GM21529 (cell line): ENCODE measurements at regions not wholly inside any gene's neighbourhood (a gene's known extent, or its start where the extent isn't known, plus 50 kb on each side); places are given as distances from the start of the nearest gene placed in this dataset.
"Not testable (repeated sequence)": the region's sequence is repeated elsewhere in the genome, so short reads cannot be mapped to it uniquely, and the experiment has no call there.

Experiments
- ATAC-seq: cut with Tn5 transposase; IDR thresholded peaks from one replicate; pipeline ENCODE4 v1.9.1; 2021; ENCODE audit not compliant: unreplicated experiment

GRCh38 chr3:132084982-132085381 lies 50.2 kb upstream of the CPNE4 start:
- no peak for ATAC-seq

- no peak for ATAC-seq
These were observed 52.5 kb upstream of the CPNE4 start for GRCh38 chr3:132087356-132087755.

GRCh38 chr3:132088291-132088690 lies 53.5 kb upstream of the CPNE4 start:
- ATAC-seq, result no peak

DNA sequence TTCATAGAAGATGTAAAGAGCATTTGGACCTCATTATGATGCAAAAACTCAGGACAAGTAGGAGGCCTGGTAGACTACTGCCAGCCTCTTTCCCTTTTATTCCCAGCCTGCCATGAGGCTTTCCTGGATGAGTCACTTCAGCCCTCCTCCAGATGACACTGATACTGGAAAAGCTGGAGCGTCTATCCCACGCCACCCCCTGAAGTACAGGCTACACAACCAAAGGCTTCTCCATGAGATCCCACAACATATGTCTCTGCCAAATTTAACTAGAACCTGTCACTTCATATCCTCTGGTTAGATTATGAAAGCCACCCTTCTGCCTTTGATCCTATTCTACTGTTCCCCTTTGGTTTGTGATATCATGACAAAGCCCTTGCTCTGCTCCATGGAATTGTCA lies 56.1 kb upstream of the CPNE4 start:
- ATAC-seq, result no peak

GRCh38 chr3:132116601-132117000 lies 81.8 kb upstream of the CPNE4 start:
- ATAC-seq, result no peak

DNA sequence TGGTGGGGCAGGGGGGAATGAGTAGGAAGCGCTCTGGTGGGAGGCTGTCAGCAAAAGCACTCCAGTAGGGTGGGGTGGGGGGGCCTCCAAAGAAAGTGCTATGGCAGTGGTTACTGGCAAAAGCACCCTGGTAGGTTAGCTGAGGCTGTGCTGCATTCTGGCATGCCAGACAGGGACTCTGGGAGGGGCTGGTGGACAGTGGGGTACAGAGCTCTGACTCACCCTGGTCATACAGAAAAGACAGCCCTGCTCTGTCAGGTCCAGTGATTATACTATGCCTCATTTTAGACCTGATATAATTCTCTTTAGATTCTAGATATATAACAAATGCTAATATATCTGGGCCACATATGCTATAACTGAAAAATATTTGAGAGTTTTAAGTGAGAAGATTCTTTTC lies 82.8 kb upstream of the CPNE4 start:
- ATAC-seq, result no peak

- ATAC-seq, result no peak
These were observed 84.7 kb upstream of the CPNE4 start for GRCh38 chr3:132119531-132119930.

DNA sequence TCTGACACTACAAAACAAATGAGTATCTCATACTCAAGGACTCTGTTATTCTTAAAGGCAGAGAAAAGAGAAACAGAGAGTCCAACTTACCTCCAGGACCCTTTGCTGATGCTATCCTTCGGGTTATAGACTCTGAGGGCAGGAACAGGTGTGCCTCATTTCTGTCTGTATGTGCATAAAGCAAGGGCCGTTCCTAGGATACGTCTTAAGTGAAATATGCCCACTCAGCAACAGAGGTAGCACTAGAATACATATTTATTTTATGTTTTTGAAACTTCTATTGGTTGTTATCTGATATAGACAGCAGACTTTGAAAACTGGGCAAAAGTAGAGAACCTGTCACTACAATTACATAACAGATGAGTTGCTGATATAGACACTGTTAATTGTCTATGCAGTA lies 89.3 kb upstream of the CPNE4 start:
- ATAC-seq, result no peak

DNA sequence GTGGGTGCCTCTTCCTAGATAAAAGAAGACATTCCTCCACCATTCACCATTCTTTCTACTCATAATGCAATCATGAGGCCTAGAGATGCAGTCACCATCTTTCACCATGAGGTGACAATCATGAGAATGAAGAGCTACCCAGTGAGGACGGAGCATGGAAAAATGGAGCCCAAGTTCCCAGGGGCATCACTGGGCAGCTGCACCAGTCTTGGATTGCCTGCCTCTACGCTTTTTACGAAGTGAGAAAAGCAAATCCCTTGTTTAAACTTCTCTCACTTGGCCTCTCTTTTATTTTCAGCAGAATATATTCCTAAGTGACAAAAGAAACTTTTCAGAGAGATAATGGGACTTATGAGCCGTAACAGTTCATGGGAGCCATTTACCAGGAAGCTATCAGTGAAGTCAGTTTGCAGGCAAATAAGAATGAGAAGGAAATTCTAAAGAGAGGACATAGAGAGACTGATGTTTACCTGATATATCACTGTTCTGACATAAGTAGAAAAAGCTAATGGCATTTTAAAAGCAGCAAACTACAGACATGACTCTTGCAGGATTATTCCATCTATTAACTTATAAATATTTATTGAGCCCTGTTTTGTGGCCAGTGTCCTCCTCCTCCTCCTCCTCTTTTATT lies 90.0 kb upstream of the CPNE4 start:
- no peak for ATAC-seq

DNA sequence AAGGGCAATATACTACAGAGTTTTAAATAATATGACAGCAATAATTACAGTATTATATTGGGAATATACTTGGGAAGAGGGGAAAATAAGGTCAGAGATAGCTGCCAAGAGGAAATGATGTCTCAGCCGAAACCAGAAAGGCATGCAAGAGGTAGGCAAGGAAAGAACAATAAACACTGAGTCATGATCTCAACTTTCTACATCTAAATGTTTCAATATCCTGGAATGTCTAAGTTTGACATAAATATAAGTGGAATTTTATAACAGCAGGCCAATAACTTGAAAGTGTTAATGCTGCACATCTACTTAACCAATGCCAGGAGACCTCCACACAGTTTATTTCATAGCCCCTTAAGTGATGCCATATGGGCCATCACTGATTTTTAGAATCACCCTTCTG lies 99.8 kb upstream of the CPNE4 start:
- ATAC-seq, result no peak

- ATAC-seq, result no peak
These were observed 101.0 kb upstream of the CPNE4 start for GRCh38 chr3:132135628-132136333.

DNA sequence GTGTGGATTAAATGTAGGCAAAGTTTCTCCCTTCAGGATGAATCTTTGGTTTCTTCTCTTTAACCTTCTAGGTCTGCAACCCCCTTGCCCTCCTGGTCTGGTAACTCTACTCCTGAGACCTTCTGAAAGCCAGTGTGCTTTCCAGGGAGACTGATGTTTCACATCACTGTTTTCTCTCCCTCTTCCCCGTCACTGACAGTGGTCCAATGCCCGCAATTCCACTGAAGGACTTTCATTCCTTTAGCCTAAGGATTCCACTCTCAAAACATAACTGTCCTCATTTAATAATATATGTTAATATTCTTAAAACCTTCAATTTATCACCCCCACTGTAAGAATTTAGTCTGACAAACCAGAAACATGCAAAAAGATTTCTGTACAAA lies 101.5 kb upstream of the CPNE4 start:
- no peak for ATAC-seq

GRCh38 chr3:132136902-132137301 lies 102.1 kb upstream of the CPNE4 start:
- ATAC-seq, result not testable (repeated sequence)

GRCh38 chr3:132145833-132146232 lies 111.0 kb upstream of the CPNE4 start:
- ATAC-seq, result no peak

DNA sequence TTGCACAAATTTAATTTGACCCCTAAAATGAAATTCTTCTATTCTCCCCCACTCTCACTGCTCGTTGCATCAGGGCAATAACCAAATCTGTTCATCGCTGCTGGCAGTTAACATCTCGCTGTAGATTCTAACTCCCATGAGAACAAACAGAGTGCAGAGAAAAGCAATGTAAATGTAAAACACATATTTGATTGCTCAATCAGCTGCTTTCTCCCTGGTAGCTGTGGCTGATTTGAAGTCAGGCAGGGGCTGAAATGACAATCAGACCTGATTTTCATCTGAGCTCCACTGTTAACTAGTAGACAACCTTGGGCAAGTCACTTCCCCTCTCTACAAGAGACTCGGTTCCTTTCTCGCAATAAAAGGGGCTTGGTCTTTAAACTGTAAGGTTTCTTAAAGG lies 119.8 kb upstream of the CPNE4 start:
- no peak for ATAC-seq

DNA sequence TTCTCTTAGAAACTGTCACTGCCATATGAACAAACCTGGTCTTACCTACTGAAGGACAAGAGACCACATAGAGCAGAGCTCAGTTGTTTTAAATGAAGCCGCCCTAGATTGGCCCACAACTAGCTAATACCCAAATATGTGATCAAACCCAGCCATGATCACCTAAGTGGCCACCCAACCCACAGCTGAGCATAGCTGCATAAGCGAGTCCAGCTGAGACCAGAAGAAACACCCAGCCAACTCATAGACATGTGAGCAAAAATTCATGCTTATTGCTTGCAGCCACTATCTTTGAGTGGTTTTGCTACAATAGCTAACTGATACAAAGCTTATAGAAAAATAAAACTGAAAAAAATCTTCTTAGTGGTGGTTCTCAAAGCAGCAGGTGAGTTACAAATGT lies 124.3 kb upstream of the CPNE4 start:
- no peak for ATAC-seq

DNA sequence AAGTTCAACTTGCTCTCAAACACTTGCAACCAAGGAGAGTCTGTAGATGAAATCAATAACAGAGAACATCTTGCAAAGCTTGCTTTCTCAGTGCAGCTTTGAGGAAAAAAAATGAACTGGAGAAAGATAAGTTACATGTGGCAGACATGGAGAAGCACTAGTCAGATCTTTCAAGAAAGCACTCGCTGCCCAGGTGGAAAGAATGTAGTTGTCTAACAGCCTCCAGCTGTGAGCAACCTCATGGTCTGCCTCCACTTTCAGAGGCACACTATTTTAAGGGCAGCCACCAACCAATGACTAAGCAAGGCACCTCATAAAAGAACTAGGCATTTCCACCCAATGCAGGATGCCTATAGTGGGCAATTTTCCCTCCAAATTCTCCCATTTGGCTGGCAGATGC lies 125.4 kb upstream of the CPNE4 start:
- no peak for ATAC-seq

GRCh38 chr3:132161608-132162007 lies 126.8 kb upstream of the CPNE4 start:
- ATAC-seq, result no peak

DNA sequence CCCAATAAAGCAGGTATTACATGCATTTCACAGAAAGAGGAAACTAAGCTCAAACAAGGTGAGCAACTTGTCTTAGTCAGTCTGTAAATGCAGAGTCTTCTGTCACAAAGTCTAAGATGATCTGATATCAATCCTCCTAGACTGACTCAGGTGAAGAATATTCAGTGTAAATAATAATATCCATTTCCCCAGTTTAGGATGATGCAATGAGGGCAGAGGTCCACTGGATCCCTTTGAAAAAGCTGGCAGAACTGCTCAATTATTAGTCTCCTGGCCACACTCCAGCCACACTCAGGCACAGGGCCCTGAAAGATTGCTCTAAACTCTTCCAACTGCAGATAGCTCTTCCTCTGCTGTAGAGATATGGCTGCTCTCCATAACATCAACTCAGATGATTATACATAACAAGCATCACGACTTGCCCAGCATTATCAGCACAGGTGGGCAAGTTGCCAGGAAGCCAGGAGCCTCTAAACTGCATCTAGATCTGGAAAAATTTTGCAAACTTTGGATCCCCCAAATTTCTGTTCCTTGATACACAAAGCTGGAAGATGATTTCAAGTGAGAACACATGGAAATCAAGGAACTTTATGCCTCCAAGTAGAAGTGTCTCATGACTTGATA lies 129.8 kb upstream of the CPNE4 start:
- ATAC-seq, result no peak

- ATAC-seq, result no peak
These were observed 133.1 kb upstream of the CPNE4 start for GRCh38 chr3:132167870-132168269.

DNA sequence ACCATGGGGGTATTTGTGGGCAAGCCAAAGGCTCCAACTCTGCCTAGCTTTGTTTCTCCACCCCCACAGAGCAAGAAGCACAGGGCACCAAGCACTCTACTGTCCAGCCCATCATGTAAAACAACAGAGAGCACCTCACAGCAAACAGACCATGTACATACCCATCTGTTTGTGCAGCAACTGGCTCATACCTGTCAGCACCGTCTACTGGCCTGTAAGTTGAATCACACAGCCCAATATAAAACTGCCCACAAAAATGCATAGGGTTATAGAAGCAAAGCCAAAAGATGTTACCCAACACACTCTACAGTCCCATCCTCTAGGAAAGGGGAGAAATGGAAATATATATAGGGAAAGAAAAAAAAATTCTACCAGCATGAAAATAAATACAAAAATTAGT lies 139.7 kb upstream of the CPNE4 start:
- no peak for ATAC-seq

GRCh38 chr3:132180337-132180791 lies 136.8 kb upstream of the ACP3 start:
- no peak for ATAC-seq
